HepG2 (cell line): ENCODE measurements at regions not wholly inside any gene's neighbourhood (a gene's known extent, or its start where the extent isn't known, plus 50 kb on each side); places are given as distances from the start of the nearest gene placed in this dataset.

Source experiments
- ATAC-seq: fragments of 200-7000 bp; cut with Tn5 transposase; 3 replicates; pipeline ENCODE4 v1.9.1; 2020; ENCODE audit warnings: mild to moderate bottlenecking, moderate library complexity
- BruUV-seq: library from RNA; stranded (reverse); fragments of 400-500 nt; replicated peaks from 2 replicates; lab custom pipeline; 2021; lab: Mats Ljungman, UMichigan
- CTCF ChIA-PET: fragments of 300-600 bp; formaldehyde crosslinking; extraction: SDS; loops from one replicate; lab custom pipeline; 2021; ENCODE audit warnings: low total read pairs, inconsistent platforms, low intra/inter-chr PET ratio; lab: Yijun Ruan, JAX
- POLR2A ChIA-PET: fragments of 350-600 bp; sonication (Branson Sonifier 250); formaldehyde crosslinking; loops from one replicate; lab custom pipeline; 2020; ENCODE audit warnings: antibody characterized with exemption, inconsistent platforms; lab: Yijun Ruan, JAX
- DNase-seq: peaks from one replicate; pipeline ENCODE4 v3.0.0-alpha.2; 2015; ENCODE audit warnings: low spot score
- FAIRE-seq: peaks from 3 replicates; lab custom pipeline; 2011; peaks lifted over from hg19 to GRCh38; lab: Jason Lieb, UNC
- H2AFZ ChIP-seq: one replicate; pipeline ENCODE4 v1.6.1; 2011; ENCODE audit warnings: low read length, inconsistent platforms
- H3K27ac ChIP-seq: fragments of 300-600 bp; 3 replicates; pipeline ENCODE4 v1.8.0; 2011; ENCODE audit warnings: mixed run types, mild to moderate bottlenecking, mixed read lengths, low read length, inconsistent platforms; ENCODE audit not compliant: insufficient read depth; ENCODE audit errors: extremely low read length
- H3K27me3 ChIP-seq, 2 experiments: fragments of 200-600 bp in 1 of 2; 2 replicates in 1 of 2; 3 replicates in 1 of 2; pipeline versions ENCODE4 v1.6.0 to v1.8.0; 2011; ENCODE audit warnings: low read length in 2 of 2, mild to moderate bottlenecking in 2 of 2, moderate library complexity in 2 of 2, inconsistent platforms in 1 of 2; ENCODE audit not compliant: insufficient read depth in 2 of 2, control insufficient read depth in 1 of 2
- H3K36me3 ChIP-seq, 2 experiments: fragments of 200-600 bp in 1 of 2; replicated peaks in 1 of 2; 2 replicates in 1 of 2; 3 replicates in 1 of 2; pipeline versions ENCODE4 v1.5.1 to v1.8.0; 2011; ENCODE audit warnings: low read length in 2 of 2, inconsistent platforms in 1 of 2; ENCODE audit not compliant: insufficient read depth in 2 of 2, control insufficient read depth in 1 of 2
- H3K4me1 ChIP-seq: 2 replicates; pipeline ENCODE4 v1.5.1; 2012; ENCODE audit warnings: low read length, inconsistent platforms; ENCODE audit not compliant: insufficient read depth
- H3K4me2 ChIP-seq: 2 replicates; pipeline ENCODE4 v1.6.0; 2011; ENCODE audit warnings: low read depth, low read length, inconsistent platforms
- H3K4me3 ChIP-seq, 3 experiments: fragments of 200-600 bp in 1 of 3; sonication (generic), shearing (Covaris generic) in 1 of 3; replicated peaks in 1 of 3; 2 replicates each; pipeline ENCODE4 v1.5.1; 2011 to 2016; ENCODE audit warnings: low read length in 3 of 3, inconsistent platforms in 2 of 3, low read depth in 2 of 3, mild to moderate bottlenecking in 2 of 3, control low read depth in 1 of 3, mixed read lengths in 1 of 3; ENCODE audit not compliant: insufficient read depth in 1 of 3
- H3K79me2 ChIP-seq: one replicate; pipeline ENCODE4 v1.6.1; 2011; ENCODE audit warnings: low read length, inconsistent platforms; ENCODE audit not compliant: insufficient read depth
- H3K9ac ChIP-seq: 2 replicates; pipeline ENCODE4 v1.6.0; 2011; ENCODE audit warnings: mild to moderate bottlenecking, low read depth, low read length, inconsistent platforms; ENCODE audit not compliant: insufficient read depth
- H3K9me3 ChIP-seq: 2 replicates; pipeline ENCODE4 v1.5.1; 2012; ENCODE audit warnings: mild to moderate bottlenecking, low read length
- H4K20me1 ChIP-seq: 2 replicates; pipeline ENCODE4 v1.6.0; 2011; ENCODE audit warnings: inconsistent platforms, mild to moderate bottlenecking, low read length, moderate library complexity; ENCODE audit not compliant: insufficient read depth
- BRD4 ChIP-seq: sonication (generic); formaldehyde crosslinking; IDR thresholded peaks from 2 replicates; pipeline ENCODE4 v1.4.0; 2020; ENCODE audit warnings: missing genetic modification reagents
- NFYB ChIP-seq: sonication (generic); formaldehyde crosslinking; IDR thresholded peaks from 2 replicates; pipeline ENCODE4 v1.4.0; 2020; ENCODE audit warnings: missing genetic modification reagents
- NFYC ChIP-seq: IDR thresholded peaks from 2 replicates; pipeline ENCODE4 v1.6.1; 2016; ENCODE audit warnings: missing genetic modification reagents, missing compliant biosample characterization
- RBM22 ChIP-seq: fragments of 200-400 bp; formaldehyde crosslinking; optimal IDR thresholded peaks from 2 replicates; pipeline ENCODE3; 2017; ENCODE audit warnings: mild to moderate bottlenecking, low read length, moderate library complexity
- RXRA ChIP-seq: sonication (generic); formaldehyde crosslinking; IDR thresholded peaks from 2 replicates; pipeline ENCODE4 v1.5.1; 2020; ENCODE audit warnings: missing genetic modification reagents
- TP53 ChIP-seq: sonication (generic); formaldehyde crosslinking; conservative IDR thresholded peaks from 2 replicates; pipeline ENCODE4 v1.4.0; 2020; ENCODE audit warnings: missing genetic modification reagents
- YEATS4 ChIP-seq: sonication (generic); formaldehyde crosslinking; IDR thresholded peaks from 2 replicates; pipeline ENCODE4 v1.4.0; 2020; ENCODE audit warnings: missing genetic modification reagents, borderline replicate concordance
- ZNF326 ChIP-seq: sonication (generic); formaldehyde crosslinking; IDR thresholded peaks from 2 replicates; pipeline ENCODE4 v1.4.0; 2020; ENCODE audit warnings: missing genetic modification reagents, borderline replicate concordance
- ZNF775 ChIP-seq: sonication (generic); formaldehyde crosslinking; IDR thresholded peaks from 2 replicates; pipeline ENCODE4 v1.4.0; 2020; ENCODE audit warnings: missing genetic modification reagents, mild to moderate bottlenecking, moderate library complexity, borderline replicate concordance
- WGBS: methylation state at CpG from one replicate; pipeline ENCODE4 v1.1.6; 2017; ENCODE audit warnings: low lambda C conversion rate; 5-methylcytosine and 5-hydroxymethylcytosine counted together
- in situ Hi-C: cut with HindIII; loops from 2 replicates; pipeline ENCODE4 v1.10.0; 2017; ENCODE audit warnings: low pct_unique_long_range_greater_than_20kb; ENCODE audit not compliant: extremely low pct_ligation_motif_present
- intact Hi-C: fragments of 100-400 bp; cut with micrococcal nuclease; formaldehyde crosslinking; loops from one replicate; pipeline ENCODE4 v1.10.0; 2022; ENCODE audit not compliant: unreplicated experiment
- TF ChIP-seq, protein P1 (sequence below): sonication (generic); formaldehyde crosslinking; IDR thresholded peaks from 2 replicates; pipeline ENCODE4 v1.4.0; 2020; ENCODE audit warnings: missing genetic modification reagents
- TF ChIP-seq, protein P2 (sequence below): IDR thresholded peaks from 2 replicates; pipeline ENCODE4 v1.6.1; 2018; ENCODE audit warnings: missing genetic modification reagents
- TF ChIP-seq, protein P3 (sequence below): sonication (generic); formaldehyde crosslinking; IDR thresholded peaks from 2 replicates; pipeline ENCODE4 v1.5.0; 2020; ENCODE audit warnings: mild to moderate bottlenecking, low read depth, missing genetic modification reagents, borderline replicate concordance
- TF ChIP-seq, protein P4 (sequence below), 2 experiments: sonication (generic) in 1 of 2; formaldehyde crosslinking in 1 of 2; IDR thresholded peaks; 2 replicates each; pipeline versions ENCODE4 v1.4.0 to v1.6.1; 2016 to 2020; ENCODE audit warnings: borderline replicate concordance in 1 of 2, low read depth in 1 of 2, mild to moderate bottlenecking in 1 of 2, missing genetic modification reagents in 1 of 2

DNA sequence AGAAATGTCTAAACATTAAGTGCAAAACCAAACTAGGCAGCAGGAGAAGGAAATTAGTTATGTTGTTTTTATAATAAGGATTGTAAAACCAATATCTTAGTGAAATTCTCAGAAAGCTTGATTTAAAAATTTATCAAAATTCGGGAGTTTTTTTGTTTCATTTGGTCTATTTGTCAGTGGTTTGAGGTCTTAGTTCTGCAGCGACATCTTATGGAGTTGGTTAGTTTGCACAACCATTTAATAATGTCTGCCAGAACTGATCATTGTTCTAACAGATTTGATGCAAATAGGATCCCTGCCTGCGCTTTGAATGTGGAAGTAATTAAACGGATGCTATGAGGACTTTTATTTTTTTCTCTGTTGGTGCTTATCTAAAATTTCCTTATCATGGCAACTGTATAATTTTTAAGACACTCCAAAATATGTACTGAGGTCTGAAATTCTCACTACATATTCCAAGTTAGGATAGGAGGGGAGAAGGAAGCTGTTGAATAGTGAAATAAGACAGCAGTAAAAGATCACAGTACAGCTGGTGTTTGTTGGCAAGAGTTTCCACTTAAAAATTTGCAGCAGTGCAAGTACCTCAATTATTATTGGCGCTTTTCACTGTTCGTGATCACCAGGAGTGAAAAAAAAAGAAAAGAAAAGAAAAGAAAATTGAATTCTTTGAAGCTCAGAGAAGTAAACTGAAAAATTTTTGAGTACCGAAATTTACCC lies 2521.4 kb downstream of the ARAP2 start:
- no peaks in the 10 kb centered on the region for H3K36me3 ChIP-seq
- no peaks in the 10 kb centered on the region for H3K4me1 ChIP-seq
- no peak overlapping the region for H2AFZ ChIP-seq
- ATAC-seq (no peak), FAIRE-seq (no peak)
- no peaks in the 10 kb centered on the region for H3K79me2 ChIP-seq
- H3K27me3 ChIP-seq: no peaks in the 10 kb centered on the region
- no peak overlapping the region for H3K4me2 ChIP-seq
- no peak overlapping the region for H3K4me3 ChIP-seq
- TF ChIP-seq, protein P1, sequence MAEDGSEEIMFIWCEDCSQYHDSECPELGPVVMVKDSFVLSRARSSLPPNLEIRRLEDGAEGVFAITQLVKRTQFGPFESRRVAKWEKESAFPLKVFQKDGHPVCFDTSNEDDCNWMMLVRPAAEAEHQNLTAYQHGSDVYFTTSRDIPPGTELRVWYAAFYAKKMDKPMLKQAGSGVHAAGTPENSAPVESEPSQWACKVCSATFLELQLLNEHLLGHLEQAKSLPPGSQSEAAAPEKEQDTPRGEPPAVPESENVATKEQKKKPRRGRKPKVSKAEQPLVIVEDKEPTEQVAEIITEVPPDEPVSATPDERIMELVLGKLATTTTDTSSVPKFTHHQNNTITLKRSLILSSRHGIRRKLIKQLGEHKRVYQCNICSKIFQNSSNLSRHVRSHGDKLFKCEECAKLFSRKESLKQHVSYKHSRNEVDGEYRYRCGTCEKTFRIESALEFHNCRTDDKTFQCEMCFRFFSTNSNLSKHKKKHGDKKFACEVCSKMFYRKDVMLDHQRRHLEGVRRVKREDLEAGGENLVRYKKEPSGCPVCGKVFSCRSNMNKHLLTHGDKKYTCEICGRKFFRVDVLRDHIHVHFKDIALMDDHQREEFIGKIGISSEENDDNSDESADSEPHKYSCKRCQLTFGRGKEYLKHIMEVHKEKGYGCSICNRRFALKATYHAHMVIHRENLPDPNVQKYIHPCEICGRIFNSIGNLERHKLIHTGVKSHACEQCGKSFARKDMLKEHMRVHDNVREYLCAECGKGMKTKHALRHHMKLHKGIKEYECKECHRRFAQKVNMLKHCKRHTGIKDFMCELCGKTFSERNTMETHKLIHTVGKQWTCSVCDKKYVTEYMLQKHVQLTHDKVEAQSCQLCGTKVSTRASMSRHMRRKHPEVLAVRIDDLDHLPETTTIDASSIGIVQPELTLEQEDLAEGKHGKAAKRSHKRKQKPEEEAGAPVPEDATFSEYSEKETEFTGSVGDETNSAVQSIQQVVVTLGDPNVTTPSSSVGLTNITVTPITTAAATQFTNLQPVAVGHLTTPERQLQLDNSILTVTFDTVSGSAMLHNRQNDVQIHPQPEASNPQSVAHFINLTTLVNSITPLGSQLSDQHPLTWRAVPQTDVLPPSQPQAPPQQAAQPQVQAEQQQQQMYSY: no peak
- TF ChIP-seq, protein P2, sequence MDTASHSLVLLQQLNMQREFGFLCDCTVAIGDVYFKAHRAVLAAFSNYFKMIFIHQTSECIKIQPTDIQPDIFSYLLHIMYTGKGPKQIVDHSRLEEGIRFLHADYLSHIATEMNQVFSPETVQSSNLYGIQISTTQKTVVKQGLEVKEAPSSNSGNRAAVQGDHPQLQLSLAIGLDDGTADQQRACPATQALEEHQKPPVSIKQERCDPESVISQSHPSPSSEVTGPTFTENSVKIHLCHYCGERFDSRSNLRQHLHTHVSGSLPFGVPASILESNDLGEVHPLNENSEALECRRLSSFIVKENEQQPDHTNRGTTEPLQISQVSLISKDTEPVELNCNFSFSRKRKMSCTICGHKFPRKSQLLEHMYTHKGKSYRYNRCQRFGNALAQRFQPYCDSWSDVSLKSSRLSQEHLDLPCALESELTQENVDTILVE (CRISPR knock-in tag): no peak
- TF ChIP-seq TP53 (CRISPR knock-in tag): no peak
- TF ChIP-seq YEATS4 (CRISPR knock-in tag): no peak
- TF ChIP-seq RBM22: no peak
- TF ChIP-seq ZNF775: no peak
- TF ChIP-seq, protein P3, sequence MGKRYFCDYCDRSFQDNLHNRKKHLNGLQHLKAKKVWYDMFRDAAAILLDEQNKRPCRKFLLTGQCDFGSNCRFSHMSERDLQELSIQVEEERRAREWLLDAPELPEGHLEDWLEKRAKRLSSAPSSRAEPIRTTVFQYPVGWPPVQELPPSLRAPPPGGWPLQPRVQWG (CRISPR knock-in tag): no peak
- no peak for TF ChIP-seq RXRA (CRISPR knock-in tag)
- TF ChIP-seq, protein P4, sequence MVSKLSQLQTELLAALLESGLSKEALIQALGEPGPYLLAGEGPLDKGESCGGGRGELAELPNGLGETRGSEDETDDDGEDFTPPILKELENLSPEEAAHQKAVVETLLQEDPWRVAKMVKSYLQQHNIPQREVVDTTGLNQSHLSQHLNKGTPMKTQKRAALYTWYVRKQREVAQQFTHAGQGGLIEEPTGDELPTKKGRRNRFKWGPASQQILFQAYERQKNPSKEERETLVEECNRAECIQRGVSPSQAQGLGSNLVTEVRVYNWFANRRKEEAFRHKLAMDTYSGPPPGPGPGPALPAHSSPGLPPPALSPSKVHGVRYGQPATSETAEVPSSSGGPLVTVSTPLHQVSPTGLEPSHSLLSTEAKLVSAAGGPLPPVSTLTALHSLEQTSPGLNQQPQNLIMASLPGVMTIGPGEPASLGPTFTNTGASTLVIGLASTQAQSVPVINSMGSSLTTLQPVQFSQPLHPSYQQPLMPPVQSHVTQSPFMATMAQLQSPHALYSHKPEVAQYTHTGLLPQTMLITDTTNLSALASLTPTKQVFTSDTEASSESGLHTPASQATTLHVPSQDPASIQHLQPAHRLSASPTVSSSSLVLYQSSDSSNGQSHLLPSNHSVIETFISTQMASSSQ (IDR thresholded peaks at IDR 0.05; ENCODE audit: low read depth): no peak
- TF ChIP-seq, protein P4 (CRISPR knock-in tag; IDR thresholded peaks at IDR 0.05; ENCODE audit: borderline replicate concordance): no peak
- no peak for TF ChIP-seq NFYB (CRISPR knock-in tag)
- no peak for TF ChIP-seq BRD4 (CRISPR knock-in tag)
- TF ChIP-seq ZNF326 (CRISPR knock-in tag): no peak
- no peak for TF ChIP-seq NFYC (CRISPR knock-in tag)
- TF ChIP-seq, all 625 proteins: peak for 0
- H4K20me1 ChIP-seq: no peaks in the 10 kb centered on the region
- CTCF ChIA-PET: no interaction called here
- no TSS peak for BruUV-seq
- POLR2A ChIA-PET: no interaction called here
- in situ Hi-C loops (no loop called here), intact Hi-C loops (no loop called here)
- no peak for DNase-seq
- WGBS: 7% methylated on average over 7 of the region's 7 CpGs
- no peak overlapping the region for H3K27ac ChIP-seq
- peaks cover 53% of the 10 kb centered on the region for H3K9me3 ChIP-seq
- H3K9ac ChIP-seq: no peak overlapping the region
